HepG2 (cell line): ENCODE measurements at regions not wholly inside any gene's neighbourhood (a gene's known extent, or its start where the extent isn't known, plus 50 kb on each side); places are given as distances from the start of the nearest gene placed in this dataset.

ENCODE experiments used
- ATAC-seq: fragments of 200-7000 bp; cut with Tn5 transposase; 3 replicates; pipeline ENCODE4 v1.9.1; 2020; ENCODE audit warnings: mild to moderate bottlenecking, moderate library complexity
- BruUV-seq: library from RNA; stranded (reverse); fragments of 400-500 nt; replicated peaks from 2 replicates; lab custom pipeline; 2021; lab: Mats Ljungman, UMichigan
- CTCF ChIA-PET: fragments of 300-600 bp; formaldehyde crosslinking; extraction: SDS; loops from one replicate; lab custom pipeline; 2021; ENCODE audit warnings: low total read pairs, inconsistent platforms, low intra/inter-chr PET ratio; lab: Yijun Ruan, JAX
- POLR2A ChIA-PET: fragments of 350-600 bp; sonication (Branson Sonifier 250); formaldehyde crosslinking; loops from one replicate; lab custom pipeline; 2020; ENCODE audit warnings: antibody characterized with exemption, inconsistent platforms; lab: Yijun Ruan, JAX
- DNase-seq: peaks from one replicate; pipeline ENCODE4 v3.0.0-alpha.2; 2015; ENCODE audit warnings: low spot score
- FAIRE-seq: peaks from 3 replicates; lab custom pipeline; 2011; peaks lifted over from hg19 to GRCh38; lab: Jason Lieb, UNC
- H2AFZ ChIP-seq: one replicate; pipeline ENCODE4 v1.6.1; 2011; ENCODE audit warnings: low read length, inconsistent platforms
- H3K27ac ChIP-seq: fragments of 300-600 bp; 3 replicates; pipeline ENCODE4 v1.8.0; 2011; ENCODE audit warnings: mixed run types, mild to moderate bottlenecking, mixed read lengths, low read length, inconsistent platforms; ENCODE audit not compliant: insufficient read depth; ENCODE audit errors: extremely low read length
- H3K27me3 ChIP-seq, 2 experiments: fragments of 200-600 bp in 1 of 2; 2 replicates in 1 of 2; 3 replicates in 1 of 2; pipeline versions ENCODE4 v1.6.0 to v1.8.0; 2011; ENCODE audit warnings: low read length in 2 of 2, mild to moderate bottlenecking in 2 of 2, moderate library complexity in 2 of 2, inconsistent platforms in 1 of 2; ENCODE audit not compliant: insufficient read depth in 2 of 2, control insufficient read depth in 1 of 2
- H3K36me3 ChIP-seq, 2 experiments: fragments of 200-600 bp in 1 of 2; replicated peaks in 1 of 2; 2 replicates in 1 of 2; 3 replicates in 1 of 2; pipeline versions ENCODE4 v1.5.1 to v1.8.0; 2011; ENCODE audit warnings: low read length in 2 of 2, inconsistent platforms in 1 of 2; ENCODE audit not compliant: insufficient read depth in 2 of 2, control insufficient read depth in 1 of 2
- H3K4me1 ChIP-seq: 2 replicates; pipeline ENCODE4 v1.5.1; 2012; ENCODE audit warnings: low read length, inconsistent platforms; ENCODE audit not compliant: insufficient read depth
- H3K4me2 ChIP-seq: 2 replicates; pipeline ENCODE4 v1.6.0; 2011; ENCODE audit warnings: low read depth, low read length, inconsistent platforms
- H3K4me3 ChIP-seq, 3 experiments: fragments of 200-600 bp in 1 of 3; sonication (generic), shearing (Covaris generic) in 1 of 3; replicated peaks in 1 of 3; 2 replicates each; pipeline ENCODE4 v1.5.1; 2011 to 2016; ENCODE audit warnings: low read length in 3 of 3, inconsistent platforms in 2 of 3, low read depth in 2 of 3, mild to moderate bottlenecking in 2 of 3, control low read depth in 1 of 3, mixed read lengths in 1 of 3; ENCODE audit not compliant: insufficient read depth in 1 of 3
- H3K79me2 ChIP-seq: one replicate; pipeline ENCODE4 v1.6.1; 2011; ENCODE audit warnings: low read length, inconsistent platforms; ENCODE audit not compliant: insufficient read depth
- H3K9ac ChIP-seq: 2 replicates; pipeline ENCODE4 v1.6.0; 2011; ENCODE audit warnings: mild to moderate bottlenecking, low read depth, low read length, inconsistent platforms; ENCODE audit not compliant: insufficient read depth
- H3K9me3 ChIP-seq: 2 replicates; pipeline ENCODE4 v1.5.1; 2012; ENCODE audit warnings: mild to moderate bottlenecking, low read length
- H4K20me1 ChIP-seq: 2 replicates; pipeline ENCODE4 v1.6.0; 2011; ENCODE audit warnings: inconsistent platforms, mild to moderate bottlenecking, low read length, moderate library complexity; ENCODE audit not compliant: insufficient read depth
- CENPT ChIP-seq: sonication (generic); formaldehyde crosslinking; IDR thresholded peaks from 2 replicates; pipeline ENCODE4 v1.8.0; 2022; ENCODE audit warnings: low read depth, mild to moderate bottlenecking, moderate library complexity, missing genetic modification reagents
- FOXK1 ChIP-seq: sonication (generic); formaldehyde crosslinking; IDR thresholded peaks from 2 replicates; pipeline ENCODE4 v1.4.0; 2020; ENCODE audit warnings: low read depth, missing genetic modification reagents, borderline replicate concordance
- HNRNPH1 ChIP-seq: fragments of 200-400 bp; formaldehyde crosslinking; optimal IDR thresholded peaks from 2 replicates; pipeline ENCODE3; 2017; ENCODE audit warnings: mild to moderate bottlenecking, low read depth, low read length
- NPAS2 ChIP-seq: sonication (generic); formaldehyde crosslinking; IDR thresholded peaks from 2 replicates; pipeline ENCODE4 v1.8.0; 2022; ENCODE audit warnings: mild to moderate bottlenecking, missing genetic modification reagents, borderline replicate concordance
- ZNF572 ChIP-seq: sonication (generic); formaldehyde crosslinking; IDR thresholded peaks from 2 replicates; pipeline ENCODE4 v1.5.1; 2020; ENCODE audit warnings: mild to moderate bottlenecking, missing genetic modification reagents
- WGBS: methylation state at CpG from one replicate; pipeline ENCODE4 v1.1.6; 2017; ENCODE audit warnings: low lambda C conversion rate; 5-methylcytosine and 5-hydroxymethylcytosine counted together
- in situ Hi-C: cut with HindIII; loops from 2 replicates; pipeline ENCODE4 v1.10.0; 2017; ENCODE audit warnings: low pct_unique_long_range_greater_than_20kb; ENCODE audit not compliant: extremely low pct_ligation_motif_present
- intact Hi-C: fragments of 100-400 bp; cut with micrococcal nuclease; formaldehyde crosslinking; loops from one replicate; pipeline ENCODE4 v1.10.0; 2022; ENCODE audit not compliant: unreplicated experiment
- TF ChIP-seq, protein P1 (sequence below): sonication (generic); formaldehyde crosslinking; IDR thresholded peaks from 2 replicates; pipeline ENCODE4 v1.5.1; 2020; ENCODE audit warnings: missing genetic modification reagents, mild to moderate bottlenecking, borderline replicate concordance
- TF ChIP-seq, protein P2 (sequence below): sonication (generic); formaldehyde crosslinking; IDR thresholded peaks from 2 replicates; pipeline ENCODE4 v1.5.1; 2020; ENCODE audit warnings: mild to moderate bottlenecking, missing genetic modification reagents, borderline replicate concordance
- TF ChIP-seq, protein P3 (sequence below): sonication (generic); formaldehyde crosslinking; IDR thresholded peaks from 2 replicates; pipeline ENCODE4 v1.8.0; 2022; ENCODE audit warnings: mild to moderate bottlenecking, missing genetic modification reagents

DNA sequence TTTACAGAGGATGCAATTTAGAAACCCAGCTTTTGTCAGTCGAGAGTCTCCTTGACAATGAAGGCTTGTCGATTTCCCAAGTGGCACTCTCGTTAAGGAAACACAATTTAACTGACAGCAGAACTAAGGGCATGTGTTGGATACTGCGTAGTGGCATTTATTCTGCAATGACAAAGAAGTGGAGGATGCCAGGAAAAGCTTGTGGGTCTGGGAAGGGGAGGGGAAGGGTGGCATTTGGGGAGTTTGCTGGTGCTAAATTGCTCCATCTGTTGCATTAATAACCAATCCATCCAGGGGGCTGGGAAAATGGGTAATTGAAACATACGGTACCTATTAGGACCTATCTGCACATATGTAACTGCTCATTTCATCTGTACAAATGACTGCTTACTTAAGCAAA lies 190.6 kb downstream of the NSG2 start:
- POLR2A ChIA-PET: no interaction called here
- FAIRE-seq (no peak), ATAC-seq (no peak)
- no peaks in the 10 kb centered on the region for H4K20me1 ChIP-seq
- no peak overlapping the region for H3K4me3 ChIP-seq
- H2AFZ ChIP-seq: no peak overlapping the region
- H3K36me3 ChIP-seq: no peaks in the 10 kb centered on the region
- H3K27ac ChIP-seq: no peak overlapping the region
- CTCF ChIA-PET: no interaction called here
- H3K27me3 ChIP-seq: no peaks in the 10 kb centered on the region; a peak in 1 of 5 replicates
- BruUV-seq: no TSS peak
- in situ Hi-C loops: no loop called here
- no peak overlapping the region for H3K4me2 ChIP-seq
- TF ChIP-seq HNRNPH1: no peak
- TF ChIP-seq, protein P1, sequence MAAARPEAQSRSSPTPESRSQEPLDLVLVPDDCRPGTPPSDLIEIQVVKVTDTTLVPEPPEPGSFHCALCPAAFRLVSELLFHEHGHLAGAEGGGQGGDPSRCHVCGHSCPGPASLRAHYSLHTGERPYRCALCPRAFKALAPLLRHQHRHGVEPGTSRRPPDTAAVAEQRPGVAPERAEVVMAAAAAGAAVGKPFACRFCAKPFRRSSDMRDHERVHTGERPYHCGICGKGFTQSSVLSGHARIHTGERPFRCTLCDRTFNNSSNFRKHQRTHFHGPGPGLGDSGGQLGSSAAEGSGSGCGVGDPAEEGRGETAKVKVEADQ: no peak
- no peak for TF ChIP-seq CENPT (CRISPR knock-in tag)
- TF ChIP-seq ZNF572 (CRISPR knock-in tag): no peak
- no peak for TF ChIP-seq FOXK1 (CRISPR knock-in tag)
- TF ChIP-seq NPAS2: no peak
- TF ChIP-seq, protein P2, sequence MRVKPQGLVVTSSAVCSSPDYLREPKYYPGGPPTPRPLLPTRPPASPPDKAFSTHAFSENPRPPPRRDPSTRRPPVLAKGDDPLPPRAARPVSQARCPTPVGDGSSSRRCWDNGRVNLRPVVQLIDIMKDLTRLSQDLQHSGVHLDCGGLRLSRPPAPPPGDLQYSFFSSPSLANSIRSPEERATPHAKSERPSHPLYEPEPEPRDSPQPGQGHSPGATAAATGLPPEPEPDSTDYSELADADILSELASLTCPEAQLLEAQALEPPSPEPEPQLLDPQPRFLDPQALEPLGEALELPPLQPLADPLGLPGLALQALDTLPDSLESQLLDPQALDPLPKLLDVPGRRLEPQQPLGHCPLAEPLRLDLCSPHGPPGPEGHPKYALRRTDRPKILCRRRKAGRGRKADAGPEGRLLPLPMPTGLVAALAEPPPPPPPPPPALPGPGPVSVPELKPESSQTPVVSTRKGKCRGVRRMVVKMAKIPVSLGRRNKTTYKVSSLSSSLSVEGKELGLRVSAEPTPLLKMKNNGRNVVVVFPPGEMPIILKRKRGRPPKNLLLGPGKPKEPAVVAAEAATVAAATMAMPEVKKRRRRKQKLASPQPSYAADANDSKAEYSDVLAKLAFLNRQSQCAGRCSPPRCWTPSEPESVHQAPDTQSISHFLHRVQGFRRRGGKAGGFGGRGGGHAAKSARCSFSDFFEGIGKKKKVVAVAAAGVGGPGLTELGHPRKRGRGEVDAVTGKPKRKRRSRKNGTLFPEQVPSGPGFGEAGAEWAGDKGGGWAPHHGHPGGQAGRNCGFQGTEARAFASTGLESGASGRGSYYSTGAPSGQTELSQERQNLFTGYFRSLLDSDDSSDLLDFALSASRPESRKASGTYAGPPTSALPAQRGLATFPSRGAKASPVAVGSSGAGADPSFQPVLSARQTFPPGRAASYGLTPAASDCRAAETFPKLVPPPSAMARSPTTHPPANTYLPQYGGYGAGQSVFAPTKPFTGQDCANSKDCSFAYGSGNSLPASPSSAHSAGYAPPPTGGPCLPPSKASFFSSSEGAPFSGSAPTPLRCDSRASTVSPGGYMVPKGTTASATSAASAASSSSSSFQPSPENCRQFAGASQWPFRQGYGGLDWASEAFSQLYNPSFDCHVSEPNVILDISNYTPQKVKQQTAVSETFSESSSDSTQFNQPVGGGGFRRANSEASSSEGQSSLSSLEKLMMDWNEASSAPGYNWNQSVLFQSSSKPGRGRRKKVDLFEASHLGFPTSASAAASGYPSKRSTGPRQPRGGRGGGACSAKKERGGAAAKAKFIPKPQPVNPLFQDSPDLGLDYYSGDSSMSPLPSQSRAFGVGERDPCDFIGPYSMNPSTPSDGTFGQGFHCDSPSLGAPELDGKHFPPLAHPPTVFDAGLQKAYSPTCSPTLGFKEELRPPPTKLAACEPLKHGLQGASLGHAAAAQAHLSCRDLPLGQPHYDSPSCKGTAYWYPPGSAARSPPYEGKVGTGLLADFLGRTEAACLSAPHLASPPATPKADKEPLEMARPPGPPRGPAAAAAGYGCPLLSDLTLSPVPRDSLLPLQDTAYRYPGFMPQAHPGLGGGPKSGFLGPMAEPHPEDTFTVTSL (CRISPR knock-in tag): no peak
- TF ChIP-seq, protein P3, sequence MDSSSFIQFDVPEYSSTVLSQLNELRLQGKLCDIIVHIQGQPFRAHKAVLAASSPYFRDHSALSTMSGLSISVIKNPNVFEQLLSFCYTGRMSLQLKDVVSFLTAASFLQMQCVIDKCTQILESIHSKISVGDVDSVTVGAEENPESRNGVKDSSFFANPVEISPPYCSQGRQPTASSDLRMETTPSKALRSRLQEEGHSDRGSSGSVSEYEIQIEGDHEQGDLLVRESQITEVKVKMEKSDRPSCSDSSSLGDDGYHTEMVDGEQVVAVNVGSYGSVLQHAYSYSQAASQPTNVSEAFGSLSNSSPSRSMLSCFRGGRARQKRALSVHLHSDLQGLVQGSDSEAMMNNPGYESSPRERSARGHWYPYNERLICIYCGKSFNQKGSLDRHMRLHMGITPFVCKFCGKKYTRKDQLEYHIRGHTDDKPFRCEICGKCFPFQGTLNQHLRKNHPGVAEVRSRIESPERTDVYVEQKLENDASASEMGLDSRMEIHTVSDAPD (CRISPR knock-in tag): no peak
- TF ChIP-seq, all 625 proteins: peak for 0
- intact Hi-C loops: no loop called here
- Histone ChIP-seq H3K9me3 (no peaks in the 10 kb centered on the region; the same call in 1 of the 2 replicates), H3K9ac (no peak overlapping the region), H3K4me1 (no peaks in the 10 kb centered on the region), H3K79me2 (no peaks in the 10 kb centered on the region)
- 28% methylated on average over 5 of the region's 5 CpGs for WGBS
- no peak for DNase-seq
